ENCODE measurements at regions not wholly inside any gene's neighbourhood (a gene's known extent, or its start where the extent isn't known, plus 50 kb on each side); places are given as distances from the start of the nearest gene placed in this dataset.

GRCh38 chr10:81569488-81569887 is 305.5 kb upstream of the NRG3 start:
- DNase-seq (ENCODE audit: low read depth), result no peak
- TF ChIP-seq, protein P1, sequence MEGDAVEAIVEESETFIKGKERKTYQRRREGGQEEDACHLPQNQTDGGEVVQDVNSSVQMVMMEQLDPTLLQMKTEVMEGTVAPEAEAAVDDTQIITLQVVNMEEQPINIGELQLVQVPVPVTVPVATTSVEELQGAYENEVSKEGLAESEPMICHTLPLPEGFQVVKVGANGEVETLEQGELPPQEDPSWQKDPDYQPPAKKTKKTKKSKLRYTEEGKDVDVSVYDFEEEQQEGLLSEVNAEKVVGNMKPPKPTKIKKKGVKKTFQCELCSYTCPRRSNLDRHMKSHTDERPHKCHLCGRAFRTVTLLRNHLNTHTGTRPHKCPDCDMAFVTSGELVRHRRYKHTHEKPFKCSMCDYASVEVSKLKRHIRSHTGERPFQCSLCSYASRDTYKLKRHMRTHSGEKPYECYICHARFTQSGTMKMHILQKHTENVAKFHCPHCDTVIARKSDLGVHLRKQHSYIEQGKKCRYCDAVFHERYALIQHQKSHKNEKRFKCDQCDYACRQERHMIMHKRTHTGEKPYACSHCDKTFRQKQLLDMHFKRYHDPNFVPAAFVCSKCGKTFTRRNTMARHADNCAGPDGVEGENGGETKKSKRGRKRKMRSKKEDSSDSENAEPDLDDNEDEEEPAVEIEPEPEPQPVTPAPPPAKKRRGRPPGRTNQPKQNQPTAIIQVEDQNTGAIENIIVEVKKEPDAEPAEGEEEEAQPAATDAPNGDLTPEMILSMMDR (IDR thresholded peaks at IDR 0.05; ENCODE audit: insufficient read depth, low read length), result no peak
- no peak overlapping the region for H3K4me3 ChIP-seq (ENCODE audit: low read depth, low read length)

GRCh38 chr10:81570349-81570748 is 304.6 kb upstream of the NRG3 start:
- no peak overlapping the region for H3K4me3 ChIP-seq (ENCODE audit: low read depth, low read length)
- TF ChIP-seq, protein P1 (IDR thresholded peaks at IDR 0.05; ENCODE audit: insufficient read depth, low read length), result no peak
- no peak for DNase-seq (ENCODE audit: low read depth)

DNA sequence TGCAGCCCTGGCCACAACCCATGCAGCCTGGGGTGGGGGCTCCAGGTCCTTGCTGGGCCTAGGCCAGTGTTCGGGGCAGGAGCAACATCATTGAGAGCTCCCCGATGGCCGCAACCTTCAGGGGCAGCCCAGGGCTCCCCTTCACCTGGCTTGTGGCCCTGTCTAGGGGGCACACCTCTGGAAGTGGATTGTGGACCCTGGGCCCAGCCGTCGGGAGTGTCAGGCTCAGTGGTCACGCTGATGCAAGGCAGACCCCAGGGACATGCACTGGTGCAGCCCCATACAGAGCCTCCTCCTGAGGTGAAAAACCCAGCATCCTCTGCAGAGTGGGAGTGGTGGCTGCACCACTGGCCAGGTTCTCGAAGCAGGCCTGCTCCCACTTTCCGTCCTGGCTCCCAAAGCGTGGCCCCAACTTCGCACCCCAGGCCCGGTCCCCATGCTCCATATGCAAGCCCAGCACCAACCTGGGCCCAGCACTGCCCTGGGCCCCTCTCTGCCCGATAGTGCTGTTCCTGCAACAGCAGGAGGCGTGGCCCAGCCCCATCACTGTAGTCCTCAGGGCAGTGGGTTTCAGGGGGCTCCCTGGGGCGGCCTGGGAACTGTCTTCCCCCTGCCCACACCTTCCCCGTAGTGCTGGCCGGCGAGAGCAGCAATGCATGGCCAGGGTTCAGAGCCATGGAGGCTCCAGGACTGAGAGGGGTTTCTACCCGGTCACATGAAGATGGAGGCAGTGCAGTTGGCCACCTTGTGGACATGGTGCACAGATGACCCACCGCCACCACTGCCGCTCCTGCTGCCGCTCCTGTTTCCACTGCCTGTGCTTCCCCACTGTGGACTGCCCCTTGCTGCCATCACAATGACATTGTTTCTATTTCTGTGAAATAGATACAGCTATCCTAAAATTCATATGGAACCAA is 303.9 kb upstream of the NRG3 start:
- no peak for DNase-seq (ENCODE audit: low read depth)

DNA sequence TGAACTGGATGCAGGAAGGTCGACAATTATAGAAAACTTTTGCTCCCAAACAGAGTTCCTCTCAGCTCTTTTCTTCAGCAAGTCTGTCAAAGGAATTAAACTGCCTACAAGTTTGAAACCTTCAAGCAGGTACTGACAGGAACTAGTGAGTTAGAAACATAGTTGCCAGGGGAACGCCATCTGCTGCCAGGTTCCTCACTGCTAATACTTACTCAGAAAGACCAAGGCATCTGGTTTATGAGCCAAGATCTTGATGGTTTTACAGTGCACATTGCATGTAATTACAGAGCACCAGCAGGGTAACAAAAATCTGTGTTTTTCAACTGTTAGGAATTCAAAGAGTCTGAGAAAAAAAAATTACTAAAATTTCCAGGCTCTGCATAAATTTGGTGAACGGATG is 300.0 kb upstream of the NRG3 start:
- TF ChIP-seq, protein P1 (IDR thresholded peaks at IDR 0.05; ENCODE audit: insufficient read depth, low read length), result no peak
- no peak overlapping the region for H3K4me3 ChIP-seq (ENCODE audit: low read depth, low read length)
- DNase-seq (ENCODE audit: low read depth), result no peak

More for the DNA sequence above, 303.9 kb upstream of the NRG3 start:
- TF ChIP-seq, protein P1 (IDR thresholded peaks at IDR 0.05; ENCODE audit: insufficient read depth, low read length), result no peak
- H3K4me3 ChIP-seq (ENCODE audit: low read depth, low read length), result no peak overlapping the region

GRCh38 chr10:81576336-81576735 is 298.7 kb upstream of the NRG3 start:
- no peak overlapping the region for H3K4me3 ChIP-seq (ENCODE audit: low read depth, low read length)
- TF ChIP-seq, protein P1 (IDR thresholded peaks at IDR 0.05; ENCODE audit: insufficient read depth, low read length), result no peak
- no peak for DNase-seq (ENCODE audit: low read depth)

DNA sequence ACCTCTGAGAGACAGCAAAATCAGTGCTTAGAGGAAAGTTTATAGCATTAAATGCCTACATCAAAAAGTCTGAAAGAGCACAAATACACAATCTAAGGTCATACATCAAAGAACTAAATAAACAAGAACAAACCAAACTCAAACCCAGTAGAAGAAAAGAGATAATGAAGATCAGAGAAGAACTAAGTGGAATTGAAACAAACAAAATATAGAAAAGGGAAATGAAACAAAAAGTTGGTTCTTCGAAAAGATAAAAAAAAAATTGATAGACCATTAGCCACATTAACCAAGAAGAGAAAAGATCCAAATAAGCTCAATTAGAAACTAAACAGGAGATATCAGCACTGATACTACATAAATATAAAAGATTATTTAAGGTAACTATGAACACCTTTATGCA is 280.0 kb upstream of the NRG3 start:
- TF ChIP-seq, protein P1 (IDR thresholded peaks at IDR 0.05; ENCODE audit: insufficient read depth, low read length), result no peak
- H3K4me3 ChIP-seq (ENCODE audit: low read depth, low read length), result no peak overlapping the region
- DNase-seq (ENCODE audit: low read depth), result no peak
